CMK (cell line): ENCODE measurements at regions not wholly inside any gene's neighbourhood (a gene's known extent, or its start where the extent isn't known, plus 50 kb on each side); places are given as distances from the start of the nearest gene placed in this dataset.
"Not testable (repeated sequence)": the region's sequence is repeated elsewhere in the genome, so short reads cannot be mapped to it uniquely, and the experiment has no call there.

Experiments used
- DNase-seq: peaks from one replicate; pipeline ENCODE4 v3.0.0-alpha.2; 2010; ENCODE audit warnings: low read depth

DNA sequence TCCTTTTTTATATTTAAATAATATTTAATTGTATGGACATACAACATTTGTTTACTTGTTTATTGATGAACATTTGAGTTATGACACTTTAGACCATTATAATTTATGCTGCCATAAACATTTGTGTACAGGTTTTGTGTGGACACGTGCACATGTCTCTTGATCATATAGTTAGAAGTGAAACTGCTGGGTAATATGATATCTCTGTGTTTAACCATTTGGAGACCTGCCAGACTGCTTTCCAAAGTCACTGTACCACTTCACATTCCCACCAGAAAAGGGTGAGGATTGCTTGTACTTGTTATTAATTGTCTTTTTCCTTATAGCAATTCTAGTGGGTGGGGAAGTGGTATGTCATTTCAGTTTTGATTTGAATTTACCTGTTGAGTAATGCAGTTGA is 145.6 kb upstream of the KLHL1 start:
- DNase-seq: no peak

DNA sequence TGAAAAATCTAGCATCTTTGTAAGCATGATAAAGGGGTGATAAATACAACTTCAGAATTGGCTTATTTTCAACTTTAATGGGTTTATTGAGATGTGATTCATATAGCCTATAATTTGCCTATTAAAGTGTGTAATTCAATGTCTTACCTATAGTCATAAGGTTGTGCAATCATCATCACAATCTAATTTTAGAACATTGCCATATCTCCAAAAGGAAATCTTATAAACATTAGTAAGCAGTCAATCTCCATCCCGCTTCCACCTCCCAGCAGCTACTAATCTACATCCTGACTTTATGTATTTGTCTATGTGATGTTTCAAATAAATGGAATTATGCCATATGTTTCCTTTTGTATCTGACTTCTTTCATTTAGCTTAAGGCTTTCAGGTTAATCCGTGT is 145.2 kb upstream of the KLHL1 start:
- DNase-seq: no peak

DNA sequence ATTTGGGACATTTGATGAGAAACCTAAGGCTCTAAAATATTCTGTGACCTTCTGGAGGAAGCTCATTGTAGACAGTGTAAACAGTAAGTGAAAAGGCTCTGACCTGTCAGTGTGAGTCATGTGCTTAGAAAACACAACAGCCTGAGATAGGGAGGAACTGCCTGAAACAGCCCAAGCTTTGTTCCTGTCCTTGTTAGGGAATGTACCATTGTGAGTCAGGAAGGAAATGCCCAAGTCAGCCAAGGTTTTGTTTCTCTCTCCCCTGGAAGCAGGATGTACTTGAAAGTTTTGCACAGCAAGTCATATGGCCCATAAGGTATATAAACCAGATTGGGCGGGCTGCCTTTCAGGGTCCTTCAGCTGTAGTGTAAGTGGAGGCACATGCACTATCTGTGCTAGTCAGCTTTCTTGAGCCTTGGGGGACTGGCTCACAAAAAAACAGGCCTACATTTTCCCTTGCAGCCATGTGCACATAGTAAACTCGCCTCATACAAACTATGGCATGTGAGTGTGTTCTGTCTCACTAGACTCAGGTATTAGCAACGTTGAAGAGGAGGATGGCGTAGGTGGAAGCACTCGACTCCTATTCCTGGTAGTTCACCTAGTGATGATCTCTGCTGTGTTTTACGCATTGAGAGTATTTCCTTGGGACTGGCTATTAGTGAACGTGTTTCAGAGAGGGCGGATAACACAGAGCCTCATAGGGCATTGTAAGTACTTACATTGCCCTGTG is 141.2 kb upstream of the KLHL1 start:
- no peak for DNase-seq

DNA sequence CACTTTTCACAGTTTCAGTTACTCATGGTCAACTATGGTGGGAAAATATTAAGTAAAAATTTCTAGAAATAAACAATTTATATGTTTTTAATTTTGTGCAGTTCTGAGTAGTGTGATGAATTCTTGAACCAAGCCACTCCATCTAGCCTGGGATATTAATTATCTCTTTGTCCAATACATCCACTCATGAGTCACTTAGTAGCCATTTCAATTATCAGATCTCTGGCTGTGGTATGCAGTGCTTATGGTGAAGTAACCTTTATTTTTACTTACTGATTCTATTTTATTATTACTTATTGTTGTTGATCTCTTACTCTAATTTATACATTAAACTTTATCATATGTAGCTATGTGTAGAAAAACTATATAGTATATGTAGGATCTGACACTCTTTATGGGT is 128.9 kb upstream of the KLHL1 start:
- no peak for DNase-seq

DNA sequence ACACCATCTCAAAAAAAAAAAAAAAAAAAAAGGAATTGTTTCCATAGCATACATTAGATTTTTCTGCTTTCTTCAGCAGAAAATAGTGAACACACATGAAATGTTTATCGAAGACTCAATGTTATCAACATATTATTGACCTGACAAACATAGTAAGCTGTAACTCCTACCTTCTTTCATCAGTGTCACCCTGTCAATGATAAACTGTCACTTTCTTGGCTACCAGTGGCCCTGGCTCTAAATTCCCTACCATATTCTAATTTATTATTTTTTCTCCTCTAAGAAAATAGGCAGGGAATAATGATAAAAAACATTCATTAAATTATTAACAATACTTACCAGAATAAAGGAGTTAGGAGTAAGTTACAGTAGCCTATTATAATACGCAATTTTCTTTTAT is 127.3 kb upstream of the KLHL1 start:
- DNase-seq: no peak

DNA sequence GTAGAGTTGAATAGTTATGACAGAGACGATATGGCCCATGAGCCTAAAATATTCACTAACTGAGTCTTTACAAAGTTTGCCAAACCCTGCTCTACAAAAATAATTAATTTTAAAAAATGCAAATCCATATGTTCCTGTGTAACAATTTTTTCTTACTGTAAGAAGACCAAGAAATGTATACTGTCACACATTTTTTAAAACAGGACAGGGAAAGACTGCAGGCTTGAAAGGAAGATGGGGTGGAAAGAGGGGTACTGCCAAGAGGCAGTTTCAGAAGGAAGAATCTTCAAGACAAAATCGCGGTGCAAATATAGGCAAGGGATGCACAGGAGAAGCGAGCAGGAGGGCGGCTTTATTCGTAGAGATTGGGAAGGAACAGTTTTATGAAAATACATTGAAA is 115.7 kb upstream of the KLHL1 start:
- no peak for DNase-seq

DNA sequence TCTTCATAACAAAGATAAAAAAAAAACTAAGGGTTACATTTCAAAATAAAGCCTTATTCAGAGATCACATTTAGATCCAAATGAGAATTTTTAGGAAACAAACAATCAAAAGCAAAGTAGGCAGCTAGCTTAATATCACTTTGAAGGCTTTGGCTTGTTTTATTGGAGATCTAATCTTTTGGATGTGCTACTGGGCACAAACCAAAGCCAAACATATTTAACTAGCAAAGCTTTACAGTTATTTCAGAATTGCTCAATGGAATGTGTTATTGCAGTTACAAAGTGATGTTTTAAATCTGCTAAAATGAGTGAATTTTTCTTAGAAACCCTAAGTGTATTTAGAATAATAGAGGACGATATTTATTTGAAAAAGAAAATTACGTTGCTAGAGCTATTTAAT is 114.7 kb upstream of the KLHL1 start:
- DNase-seq: no peak

DNA sequence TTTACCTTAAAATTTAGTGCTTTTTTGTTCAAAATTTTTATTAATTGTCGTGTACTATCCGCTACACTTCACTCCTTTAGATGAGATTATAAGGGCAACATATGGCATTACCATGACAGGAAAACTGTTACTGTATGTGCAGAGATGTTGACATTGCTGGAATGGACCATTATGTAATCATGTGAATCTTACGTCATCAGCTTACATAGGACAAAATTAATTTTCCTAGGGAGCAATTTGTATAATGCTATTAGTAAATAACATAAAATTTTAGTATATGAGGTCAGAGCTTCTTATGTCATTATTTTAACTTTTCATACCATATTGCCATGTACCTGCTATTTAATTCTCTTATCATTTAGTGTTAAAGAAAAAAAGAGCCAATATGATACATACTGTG is 110.4 kb upstream of the KLHL1 start:
- DNase-seq: no peak

DNA sequence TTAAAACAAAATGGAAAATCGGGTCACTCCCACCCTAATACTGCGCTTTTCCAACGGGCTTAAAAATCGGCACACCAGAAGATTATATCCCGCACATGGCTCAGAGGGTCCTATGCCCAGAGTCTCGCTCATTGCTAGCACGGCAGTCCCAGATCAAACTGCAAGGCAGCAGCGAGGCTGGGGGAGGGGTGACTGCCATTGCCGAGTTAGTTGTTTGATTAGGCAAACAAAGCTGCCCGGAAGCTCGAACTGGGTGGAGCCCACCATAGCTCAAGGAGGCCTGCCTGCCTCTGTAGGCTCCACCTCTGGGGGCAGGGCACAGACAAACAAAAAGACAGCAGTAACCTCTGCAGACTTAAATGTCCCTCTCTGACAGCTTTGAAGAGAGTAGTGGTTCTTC is 100.7 kb upstream of the KLHL1 start:
- DNase-seq: not testable (repeated sequence)

DNA sequence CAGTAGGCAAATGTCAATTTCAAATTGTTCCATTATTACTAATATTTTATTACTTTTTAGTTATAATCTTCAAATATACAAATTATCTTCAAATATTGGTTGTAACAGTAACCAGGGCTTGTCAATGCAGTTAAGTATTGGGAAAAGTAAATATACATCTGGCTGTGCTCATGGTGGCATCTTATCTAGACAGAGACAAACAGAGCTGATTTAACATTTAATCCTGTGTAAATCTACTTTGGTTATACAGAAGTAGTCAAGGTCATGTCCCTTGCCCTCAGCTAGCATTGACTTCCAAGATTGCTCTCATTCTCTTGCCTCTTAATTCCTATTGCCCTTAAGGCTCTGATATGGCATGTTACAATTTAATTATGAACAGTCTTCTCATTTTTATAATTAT is 98.4 kb upstream of the KLHL1 start:
- DNase-seq: no peak

DNA sequence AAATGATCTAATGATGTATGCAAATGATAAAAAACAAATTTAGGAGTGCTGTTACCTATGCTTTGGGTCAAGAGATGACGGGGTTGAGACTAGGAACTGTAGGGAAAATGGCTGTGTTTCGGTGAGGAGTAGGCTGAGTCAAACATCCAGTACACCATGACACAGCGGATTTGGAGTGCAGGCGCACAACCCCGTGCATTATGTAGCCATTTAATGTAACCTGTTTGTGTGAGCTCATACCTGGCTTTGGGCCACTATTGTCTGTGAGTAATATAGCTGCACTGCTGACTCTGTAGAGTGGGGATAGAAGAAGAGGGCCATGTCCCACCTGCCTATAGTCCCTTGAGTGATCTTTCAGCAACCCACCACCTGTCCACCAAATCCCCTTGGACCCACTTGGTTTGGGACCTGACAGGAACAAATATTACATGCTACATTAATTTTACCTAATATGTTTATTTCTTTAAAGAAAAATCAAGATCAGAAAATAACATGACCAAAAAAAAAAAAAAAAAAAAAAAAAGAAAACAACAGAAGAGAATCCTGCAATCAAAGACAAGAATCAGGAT is 95.5 kb upstream of the KLHL1 start:
- no peak for DNase-seq

DNA sequence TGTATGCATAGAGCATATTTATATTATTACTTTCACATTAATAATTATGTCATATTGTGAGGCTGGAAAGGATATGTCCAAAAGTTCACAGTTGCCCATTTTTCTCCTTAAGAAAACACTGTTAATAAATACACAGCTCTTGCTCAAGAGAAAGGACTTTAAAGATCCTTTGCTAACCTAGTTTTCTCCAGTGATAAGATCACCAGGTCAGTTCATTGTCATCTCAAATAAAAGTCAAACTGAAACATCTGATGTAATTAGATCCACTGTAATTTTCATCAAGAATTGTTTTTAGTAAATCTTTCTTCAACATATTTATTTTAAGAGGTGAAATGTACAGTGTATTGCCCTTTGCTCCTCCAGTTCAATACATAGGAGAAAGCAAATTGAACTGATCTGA is 82.8 kb upstream of the KLHL1 start:
- DNase-seq: no peak

DNA sequence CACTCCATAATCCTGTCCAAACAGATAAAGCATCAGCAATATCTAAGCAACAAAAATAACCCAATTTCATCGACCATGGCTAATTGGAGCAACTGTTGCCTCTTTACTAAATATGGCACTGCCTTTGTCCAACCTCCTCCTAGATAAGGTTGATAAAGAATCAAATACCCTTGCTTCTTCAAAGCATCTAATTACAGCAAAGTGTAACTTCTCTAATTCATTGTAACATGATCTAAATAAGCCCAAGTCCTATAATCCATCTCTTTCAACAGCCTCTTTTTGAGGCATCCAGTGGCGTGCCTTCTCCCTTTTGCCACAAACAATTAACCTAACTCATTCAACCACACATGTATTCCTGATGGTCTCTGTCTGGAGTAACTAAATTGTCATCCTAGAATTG is 81.7 kb upstream of the KLHL1 start:
- DNase-seq: no peak

DNA sequence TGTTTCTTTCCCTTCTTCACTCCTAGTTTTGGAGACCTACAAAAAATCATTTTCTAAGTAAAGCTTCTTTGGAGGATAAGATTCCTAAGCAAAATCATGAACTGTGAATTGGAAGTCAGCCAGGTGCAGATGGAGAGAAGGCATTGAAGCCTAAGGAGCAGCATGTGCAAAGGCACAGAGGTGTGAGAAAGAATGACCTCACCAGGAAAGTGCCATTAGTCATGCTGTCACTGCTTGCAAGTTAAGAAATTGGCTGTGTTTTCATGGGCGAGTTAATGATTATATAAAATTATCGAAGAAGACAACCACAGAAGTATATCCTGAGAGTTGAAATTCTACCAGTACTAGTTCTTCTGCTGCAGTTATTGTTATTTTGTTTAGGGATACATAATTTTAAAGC is 80.3 kb upstream of the KLHL1 start:
- DNase-seq: no peak

DNA sequence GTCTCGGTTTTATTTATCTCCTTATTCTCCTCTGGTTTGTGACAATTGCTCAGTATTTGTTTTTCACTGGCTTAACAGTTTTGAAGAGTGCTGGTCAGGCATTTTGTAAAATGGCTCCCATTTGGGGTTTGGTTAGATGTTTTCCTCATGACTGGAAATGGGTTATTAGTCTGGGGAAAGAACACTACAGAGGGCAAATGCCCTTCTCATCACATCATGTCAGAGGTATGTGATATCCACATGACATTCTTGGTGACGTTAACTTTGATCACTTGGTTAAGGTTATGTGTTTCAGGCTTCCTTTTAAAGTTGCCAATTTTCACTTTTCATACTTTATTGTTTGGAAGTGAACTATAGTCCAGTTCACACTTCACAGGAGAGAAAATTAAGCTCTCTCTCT is 74.8 kb upstream of the KLHL1 start:
- no peak for DNase-seq
